Mucosa of gallbladder (tissue), 1 donor: ENCODE measurements at regions not wholly inside any gene's neighbourhood (a gene's known extent, or its start where the extent isn't known, plus 50 kb on each side); places are given as distances from the start of the nearest gene placed in this dataset.

Experiments used
- DNase-seq: peaks from one replicate; pipeline ENCODE4 v3.0.0-alpha.2; 2020; ENCODE audit warnings: low spot score
- donor health status: DM: no; HTN: no; CAD: no.

GRCh38 chr1:80441664-80442063, 1359.1 kb upstream of the ADGRL2 start:
- DNase-seq, result no peak

- no peak for DNase-seq
Measured at GRCh38 chr1:80436851-80437250, 1363.9 kb upstream of the ADGRL2 start.

- DNase-seq, result no peak
Measured at GRCh38 chr1:80427881-80428280, 1372.9 kb upstream of the ADGRL2 start.

- DNase-seq, result no peak
Measured at GRCh38 chr1:80424249-80424648, 1376.5 kb upstream of the ADGRL2 start.

- DNase-seq, result no peak
Measured at GRCh38 chr1:80418134-80418533, 1382.6 kb upstream of the ADGRL2 start.

GRCh38 chr1:80417671-80418070, 1383.1 kb upstream of the ADGRL2 start:
- no peak for DNase-seq

GRCh38 chr1:80413969-80414368, 1386.8 kb upstream of the ADGRL2 start:
- no peak for DNase-seq

GRCh38 chr1:80410233-80410632, 1390.5 kb upstream of the ADGRL2 start:
- DNase-seq, result no peak

- DNase-seq, result no peak
Measured at GRCh38 chr1:80403471-80403893, 1397.0 kb upstream of the ADGRL4 start.

- DNase-seq, result no peak
Measured at GRCh38 chr1:80402625-80403024, 1396.1 kb upstream of the ADGRL4 start.

- no peak for DNase-seq
Measured at GRCh38 chr1:80401757-80402156, 1395.2 kb upstream of the ADGRL4 start.

- no peak for DNase-seq
Measured at GRCh38 chr1:80392529-80392928, 1386.0 kb upstream of the ADGRL4 start.

GRCh38 chr1:80385650-80386049, 1379.1 kb upstream of the ADGRL4 start:
- DNase-seq, result no peak

- no peak for DNase-seq
Measured at GRCh38 chr1:80384959-80385358, 1378.4 kb upstream of the ADGRL4 start.

- no peak for DNase-seq
Measured at GRCh38 chr1:80384083-80384830, 1377.7 kb upstream of the ADGRL4 start.

GRCh38 chr1:80375662-80376061, 1369.1 kb upstream of the ADGRL4 start:
- no peak for DNase-seq

GRCh38 chr1:80375109-80375508, 1368.6 kb upstream of the ADGRL4 start:
- DNase-seq, result no peak

- DNase-seq, result no peak
Measured at GRCh38 chr1:80369780-80370179, 1363.2 kb upstream of the ADGRL4 start.

- no peak for DNase-seq
Measured at GRCh38 chr1:80367058-80367457, 1360.5 kb upstream of the ADGRL4 start.

- no peak for DNase-seq
Measured at GRCh38 chr1:80365359-80366021, 1359.0 kb upstream of the ADGRL4 start.

GRCh38 chr1:80363689-80364475, 1357.4 kb upstream of the ADGRL4 start:
- no peak for DNase-seq

- no peak for DNase-seq
Measured at GRCh38 chr1:80359666-80360065, 1353.1 kb upstream of the ADGRL4 start.

- no peak for DNase-seq
Measured at GRCh38 chr1:80349218-80349617, 1342.7 kb upstream of the ADGRL4 start.
